ENCODE measurements at regions not wholly inside any gene's neighbourhood (a gene's known extent, or its start where the extent isn't known, plus 50 kb on each side); places are given as distances from the start of the nearest gene placed in this dataset.

- DNase-seq (ENCODE audit: low spot score) (peak; percentile 22), FAIRE-seq (peak; percentile 72), ATAC-seq (peak; percentile 89)
- H3K36me3 ChIP-seq (replicated peaks in 1 of 2; ENCODE audit: control insufficient read depth in 1 of 2, insufficient read depth in 2 of 2, low read length in 2 of 2), result no peaks in the 10 kb centered on the region
- intact Hi-C loops (cut with micrococcal nuclease; ENCODE audit: unreplicated experiment), result no loop called here
- ChIA-PET POLR2A (no interaction called here), CTCF (ENCODE audit: low intra/inter-chr PET ratio, low total read pairs) (interaction anchor here (0.7 to 1.8 kb wide), 3 partner anchors 56 to 810 kb away, joined by 3 to 16 read pairs (median 6); no protein-coding TSS in a partner anchor)
- no peaks in the 10 kb centered on the region for H3K9me3 ChIP-seq (ENCODE audit: low read length)
- H3K27ac ChIP-seq (ENCODE audit: extremely low read length, insufficient read depth, low read length), result no peak overlapping the region
- no peak overlapping the region for H2AFZ ChIP-seq (ENCODE audit: low read length)
- no TSS peak for BruUV-seq (replicated peaks)
- no peaks in the 10 kb centered on the region for H3K79me2 ChIP-seq (ENCODE audit: insufficient read depth, low read length)
- H3K4me1 ChIP-seq (ENCODE audit: insufficient read depth, low read length), result no peaks in the 10 kb centered on the region
- no peak overlapping the region for H3K4me3 ChIP-seq (replicated peaks in 1 of 3; ENCODE audit: insufficient read depth in 1 of 3, low read depth in 2 of 3, low read length in 3 of 3)
- no peak overlapping the region for H3K9ac ChIP-seq (ENCODE audit: insufficient read depth, low read depth, low read length)
- no peaks in the 10 kb centered on the region for H4K20me1 ChIP-seq (ENCODE audit: insufficient read depth, low read length)
- in situ Hi-C loops (cut with HindIII; ENCODE audit: extremely low pct_ligation_motif_present, low pct_unique_long_range_greater_than_20kb), result no loop called here
- WGBS (ENCODE audit: low lambda C conversion rate), result 0% methylated on average over 6 of the region's 7 CpGs
- H3K4me2 ChIP-seq (ENCODE audit: low read depth, low read length), result no peak overlapping the region
- no peaks in the 10 kb centered on the region; a peak in 3 of 5 replicates for H3K27me3 ChIP-seq (ENCODE audit: control insufficient read depth in 1 of 2, insufficient read depth in 2 of 2, low read length in 2 of 2)
- no peak for TF ChIP-seq MAFF (IDR thresholded peaks at IDR 0.05; ENCODE audit: low read depth, low read length)
- no peak for TF ChIP-seq PREB (CRISPR knock-in tag; IDR thresholded peaks at IDR 0.05)
- no peak for TF ChIP-seq MAZ (IDR thresholded peaks at IDR 0.05; ENCODE audit: borderline replicate concordance, low read depth, low read length)
- TF ChIP-seq MAZ (CRISPR knock-in tag; IDR thresholded peaks at IDR 0.05; ENCODE audit: low read depth), result no peak
- TF ChIP-seq FOXA3 (CRISPR knock-in tag; IDR thresholded peaks at IDR 0.05), result no peak
- no peak for TF ChIP-seq HMGXB4 (CRISPR knock-in tag; IDR thresholded peaks at IDR 0.05; ENCODE audit: borderline replicate concordance in 1 of 2, low read depth in 1 of 2)
- TF ChIP-seq XRCC5 (optimal IDR thresholded peaks at IDR 0.05; ENCODE audit: low read length), result peak; percentile 34
- TF ChIP-seq ZNF768 (CRISPR knock-in tag; IDR thresholded peaks at IDR 0.05), result no peak
- TF ChIP-seq ZFP62 (CRISPR knock-in tag; IDR thresholded peaks at IDR 0.05), result no peak
- no peak for TF ChIP-seq ADNP (CRISPR knock-in tag; IDR thresholded peaks at IDR 0.05)
- peak; percentile 76 for TF ChIP-seq CTCF (CRISPR knock-in tag; IDR thresholded peaks at IDR 0.05)
- no peak for TF ChIP-seq ZNF251 (CRISPR knock-in tag; IDR thresholded peaks at IDR 0.05)
- TF ChIP-seq SMC3 (IDR thresholded peaks at IDR 0.05; ENCODE audit: low read length), result peak; percentile 61
- TF ChIP-seq NKX3-1 (CRISPR knock-in tag; IDR thresholded peaks at IDR 0.05), result no peak
- no peak for TF ChIP-seq ZNF138 (CRISPR knock-in tag; IDR thresholded peaks at IDR 0.05; ENCODE audit: low read depth)
- no peak for TF ChIP-seq ZNF773 (CRISPR knock-in tag; IDR thresholded peaks at IDR 0.05; ENCODE audit: borderline replicate concordance)
- TF ChIP-seq ZNF746 (CRISPR knock-in tag; IDR thresholded peaks at IDR 0.05), result no peak
- TF ChIP-seq TIGD3 (CRISPR knock-in tag; IDR thresholded peaks at IDR 0.05; ENCODE audit: borderline replicate concordance), result no peak
- no peak for TF ChIP-seq RBFOX2 (IDR thresholded peaks at IDR 0.05; ENCODE audit: low read depth, low read length)
- TF ChIP-seq BHLHE40 (IDR thresholded peaks at IDR 0.05; ENCODE audit: low read length), result no peak
- TF ChIP-seq PCBP1 (IDR thresholded peaks at IDR 0.05; ENCODE audit: borderline replicate concordance, low read depth, low read length), result no peak
Measured at GRCh38 chr22:34111210-34111824, 191.0 kb upstream of the LARGE1 start.

All from HepG2 (cell line).